ENCODE measurements at regions not wholly inside any gene's neighbourhood (a gene's known extent, or its start where the extent isn't known, plus 50 kb on each side); places are given as distances from the start of the nearest gene placed in this dataset.
"Not testable (repeated sequence)": the region's sequence is repeated elsewhere in the genome, so short reads cannot be mapped to it uniquely, and the experiment has no call there.

GRCh38 chr12:9308745-9309144 lies 100.5 kb upstream of the PZP start:
- not testable (repeated sequence) for DNase-seq (ENCODE audit: low spot score)

- not testable (repeated sequence) for DNase-seq (ENCODE audit: low spot score)
Observed at GRCh38 chr12:9308163-9308562, 100.0 kb upstream of the PZP start.

DNA sequence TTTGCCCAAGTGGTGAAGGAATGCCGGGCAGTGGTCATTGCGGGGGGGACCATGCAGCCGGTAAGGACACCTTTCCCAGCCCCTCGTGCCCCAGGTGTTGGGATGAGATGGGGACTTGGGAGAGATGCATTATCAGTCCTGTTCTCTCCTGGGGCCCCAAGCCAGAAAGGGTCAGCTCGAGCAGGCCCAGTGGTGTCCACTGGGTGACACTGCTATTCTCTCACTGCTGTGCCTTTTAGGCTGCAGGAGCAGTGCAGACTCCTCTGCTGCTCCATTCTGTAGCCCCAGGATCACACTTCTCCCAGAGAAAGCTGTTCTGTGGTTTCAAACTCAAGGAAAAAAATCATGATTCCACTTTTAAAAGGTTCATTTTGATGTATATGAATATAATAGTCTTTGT lies 99.1 kb upstream of the PZP start:
- DNase-seq (ENCODE audit: low spot score): not testable (repeated sequence)

DNA sequence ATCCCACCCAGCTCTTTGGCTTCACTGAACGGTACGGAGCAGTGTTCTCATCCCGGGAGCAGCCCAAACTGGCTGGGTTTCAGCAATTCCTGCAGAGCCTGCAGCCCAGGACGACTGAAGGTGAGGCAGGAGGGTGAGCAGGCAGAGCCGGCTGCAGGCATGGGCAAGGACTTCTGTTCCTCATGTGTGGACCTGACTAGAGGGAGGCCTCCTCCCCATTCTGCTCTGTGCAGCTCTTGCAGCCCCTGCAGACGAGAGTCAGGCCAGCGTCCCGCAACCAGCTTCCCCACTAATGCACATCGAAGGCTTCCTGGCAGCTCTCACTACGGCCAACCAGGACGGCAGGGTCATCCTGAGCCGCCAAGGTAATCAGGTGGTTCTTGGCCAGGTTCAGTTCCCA lies 97.8 kb upstream of the PZP start:
- not testable (repeated sequence) for DNase-seq (ENCODE audit: low spot score)

- not testable (repeated sequence) for DNase-seq (ENCODE audit: low spot score)
Observed at GRCh38 chr12:9304540-9304939, 96.3 kb upstream of the PZP start.

DNA sequence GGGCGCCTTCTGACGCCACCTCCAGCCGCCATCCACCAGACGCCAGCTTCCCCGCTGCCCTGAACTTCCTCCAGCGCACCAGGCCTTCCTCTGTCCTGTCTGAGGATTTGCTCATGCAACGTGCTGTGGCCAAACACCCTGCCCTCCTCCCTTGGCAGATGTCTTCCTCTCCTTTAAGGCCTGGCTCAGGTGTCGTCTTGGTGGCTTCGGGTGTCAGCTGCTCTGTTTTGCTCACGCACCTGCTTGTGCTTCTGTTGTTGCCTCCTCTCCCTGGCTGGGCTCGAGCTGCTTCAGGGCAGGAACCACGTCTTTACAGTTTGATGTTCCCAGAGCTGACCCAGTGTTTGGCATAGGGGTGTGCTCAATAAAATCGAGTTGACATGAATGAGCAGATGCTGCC lies 87.7 kb upstream of the PZP start:
- DNase-seq (ENCODE audit: low spot score): not testable (repeated sequence)

- not testable (repeated sequence) for DNase-seq (ENCODE audit: low spot score)
Observed at GRCh38 chr12:9294072-9294620, 86.0 kb upstream of the PZP start.

GRCh38 chr12:9293391-9293790 lies 85.2 kb upstream of the PZP start:
- DNase-seq (ENCODE audit: low spot score): not testable (repeated sequence)

GRCh38 chr12:9289984-9290383 lies 81.8 kb upstream of the PZP start:
- DNase-seq (ENCODE audit: low spot score): not testable (repeated sequence)

DNA sequence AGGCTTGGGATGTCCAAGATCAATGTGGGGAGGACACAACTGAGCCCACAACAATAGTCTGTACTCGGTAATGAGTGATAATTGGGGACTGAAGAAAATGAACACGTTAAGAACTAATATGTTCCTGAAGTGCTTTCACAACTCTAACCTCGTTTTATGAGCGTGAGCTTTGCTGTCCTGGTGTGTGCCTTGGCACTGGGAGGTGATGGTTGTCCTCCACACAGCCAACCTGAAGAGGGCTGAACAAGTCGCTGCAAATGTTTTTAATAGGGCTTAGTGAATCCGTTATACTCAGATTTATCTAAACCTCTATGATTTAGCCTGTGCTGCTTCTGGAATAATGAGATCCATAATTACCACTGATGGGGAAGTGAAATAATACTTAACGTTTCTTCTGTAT lies 76.5 kb upstream of the PZP start:
- DNase-seq (ENCODE audit: low spot score): not testable (repeated sequence)

DNA sequence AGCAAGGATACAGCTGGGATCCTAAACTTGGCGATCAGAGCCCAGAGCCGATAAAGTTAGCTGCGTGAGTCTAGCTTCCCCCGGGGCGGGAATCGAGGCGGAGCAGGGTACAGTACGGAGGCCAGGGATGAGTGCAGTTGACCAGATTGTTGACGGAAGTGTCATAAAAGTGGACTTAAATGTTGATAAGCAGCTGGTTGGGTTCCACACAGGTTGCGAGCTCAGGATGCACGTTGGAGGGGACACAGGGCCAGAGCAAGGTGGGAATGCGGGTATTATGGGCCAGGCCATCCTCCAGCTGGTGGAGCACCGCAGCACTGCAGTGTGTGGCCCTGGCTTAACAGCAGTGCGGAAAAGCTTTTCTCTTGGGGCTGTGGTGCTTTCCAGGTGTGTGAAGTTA lies 76.0 kb upstream of the PZP start:
- DNase-seq (ENCODE audit: low spot score): not testable (repeated sequence)

GRCh38 chr12:9283346-9284095 lies 75.3 kb upstream of the PZP start:
- DNase-seq (ENCODE audit: low spot score): peak; percentile 62

- no peak for DNase-seq (ENCODE audit: low spot score)
Observed at GRCh38 chr12:9276990-9277389, 68.8 kb upstream of the PZP start.

GRCh38 chr12:9273276-9273675 lies 65.1 kb upstream of the PZP start:
- no peak for DNase-seq (ENCODE audit: low spot score)

DNA sequence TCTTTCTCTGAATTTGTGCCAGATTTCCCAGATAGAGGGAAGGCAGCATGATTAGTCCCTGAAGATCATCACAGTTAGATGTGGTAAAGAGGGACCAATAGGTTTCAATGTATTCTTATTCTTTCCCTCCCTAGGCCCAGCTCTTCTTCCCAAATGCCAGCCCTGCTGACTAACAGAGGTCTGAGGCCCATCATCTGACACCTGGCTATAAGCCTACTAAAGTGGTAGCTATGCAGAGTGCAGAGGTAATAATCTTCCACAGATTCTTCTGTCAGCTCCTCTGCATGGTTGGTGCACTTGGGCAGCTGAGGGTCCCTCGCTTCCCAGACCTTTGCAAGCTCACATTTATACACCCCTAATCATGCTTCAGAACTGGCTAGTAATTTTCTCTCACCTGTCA lies 63.7 kb upstream of the PZP start:
- DNase-seq (ENCODE audit: low spot score): no peak

DNA sequence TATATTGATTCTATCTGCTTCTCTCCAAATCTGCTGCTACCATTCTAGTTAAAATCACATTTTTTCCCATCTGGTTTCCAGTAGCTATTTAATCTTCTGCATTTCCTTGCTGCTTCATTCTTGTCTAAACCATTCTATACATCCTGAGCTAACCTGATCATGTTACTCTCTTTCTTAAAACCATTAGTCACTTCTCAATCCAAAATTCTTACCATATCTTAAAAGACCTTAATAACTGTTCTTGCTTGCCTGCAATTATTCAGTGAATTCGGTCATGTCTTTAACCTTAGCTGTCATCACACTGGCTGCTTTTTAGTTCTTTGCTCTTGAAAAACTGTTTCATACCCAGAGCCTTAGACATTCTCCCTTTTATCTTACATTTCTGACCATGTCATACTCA lies 56.4 kb upstream of the PZP start:
- DNase-seq (ENCODE audit: low spot score): no peak

DNA sequence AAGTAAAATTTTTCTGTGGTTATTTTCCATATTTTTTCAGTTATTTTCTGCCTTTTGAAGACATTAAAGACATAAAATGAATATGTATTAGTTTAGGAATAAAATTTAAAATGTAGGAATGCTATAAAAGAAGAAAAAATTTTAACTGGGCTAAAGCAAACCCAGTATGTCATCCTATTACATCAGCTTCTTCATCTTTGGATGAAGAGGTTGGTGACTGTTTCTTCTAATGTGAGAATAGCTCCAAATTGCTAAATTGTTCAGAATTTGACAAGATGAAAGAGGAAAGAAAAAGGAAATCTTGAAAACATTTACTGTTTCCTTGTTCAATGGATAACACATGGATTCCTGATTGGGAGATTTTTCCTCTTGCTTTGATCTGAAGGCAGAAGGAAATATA lies 52.7 kb upstream of the PZP start:
- DNase-seq (ENCODE audit: low spot score): no peak

DNA sequence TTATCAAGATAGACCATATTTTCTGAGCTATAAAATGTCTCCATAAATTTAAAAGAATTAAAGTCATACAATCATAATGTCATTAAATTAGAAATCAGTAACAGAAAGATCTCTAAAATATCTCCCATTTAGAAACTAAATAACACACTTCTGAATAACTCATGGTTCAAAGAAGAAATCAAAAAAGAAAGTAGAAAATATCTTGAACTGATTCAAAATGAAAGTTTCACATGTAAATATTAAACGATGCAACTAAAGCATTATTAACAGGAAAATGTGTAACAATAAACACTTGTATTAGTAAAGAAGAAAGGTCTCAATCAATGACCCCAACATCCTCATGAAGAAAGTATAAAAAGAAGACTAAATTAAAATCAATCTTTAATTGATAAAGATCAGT lies 50.5 kb upstream of the PZP start:
- no peak for DNase-seq (ENCODE audit: low spot score)

All from D341Med (cell line).